Bone marrow (tissue), 2 donors: ENCODE measurements at regions not wholly inside any gene's neighbourhood (a gene's known extent, or its start where the extent isn't known, plus 50 kb on each side); places are given as distances from the start of the nearest gene placed in this dataset.
"Not testable (repeated sequence)": the region's sequence is repeated elsewhere in the genome, so short reads cannot be mapped to it uniquely, and the experiment has no call there.

Source experiments
- DNase-seq, 2 donors: peaks; one replicate each; lab custom pipeline; 2025; lab: John Stamatoyannopoulos, UW

GRCh38 chr10:30197186-30197585, 137.8 kb upstream of the JCAD start:
- DNase-seq = no peak

DNA sequence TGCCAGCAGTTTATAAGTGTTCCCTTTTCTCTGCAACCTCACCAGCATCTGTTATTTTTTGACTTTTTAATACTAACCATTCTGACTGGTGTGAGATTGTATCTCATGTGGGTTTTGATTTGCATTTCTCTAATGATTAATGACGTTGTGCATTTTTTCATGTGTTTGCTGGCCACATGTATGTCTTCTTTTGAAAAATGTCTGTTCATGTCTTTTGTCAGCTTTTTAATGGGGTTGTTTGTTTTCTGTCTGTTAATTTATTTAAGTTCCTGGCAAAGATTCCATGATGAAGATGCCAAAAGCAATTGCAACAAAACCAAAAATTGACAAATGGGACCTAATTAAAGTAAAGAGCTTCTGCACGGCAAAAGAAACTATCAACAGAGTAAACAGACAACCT, 137.2 kb upstream of the JCAD start:
- not testable (repeated sequence) for DNase-seq

- no peak for DNase-seq
Measured at GRCh38 chr10:30192846-30193608, 133.6 kb upstream of the JCAD start.

DNA sequence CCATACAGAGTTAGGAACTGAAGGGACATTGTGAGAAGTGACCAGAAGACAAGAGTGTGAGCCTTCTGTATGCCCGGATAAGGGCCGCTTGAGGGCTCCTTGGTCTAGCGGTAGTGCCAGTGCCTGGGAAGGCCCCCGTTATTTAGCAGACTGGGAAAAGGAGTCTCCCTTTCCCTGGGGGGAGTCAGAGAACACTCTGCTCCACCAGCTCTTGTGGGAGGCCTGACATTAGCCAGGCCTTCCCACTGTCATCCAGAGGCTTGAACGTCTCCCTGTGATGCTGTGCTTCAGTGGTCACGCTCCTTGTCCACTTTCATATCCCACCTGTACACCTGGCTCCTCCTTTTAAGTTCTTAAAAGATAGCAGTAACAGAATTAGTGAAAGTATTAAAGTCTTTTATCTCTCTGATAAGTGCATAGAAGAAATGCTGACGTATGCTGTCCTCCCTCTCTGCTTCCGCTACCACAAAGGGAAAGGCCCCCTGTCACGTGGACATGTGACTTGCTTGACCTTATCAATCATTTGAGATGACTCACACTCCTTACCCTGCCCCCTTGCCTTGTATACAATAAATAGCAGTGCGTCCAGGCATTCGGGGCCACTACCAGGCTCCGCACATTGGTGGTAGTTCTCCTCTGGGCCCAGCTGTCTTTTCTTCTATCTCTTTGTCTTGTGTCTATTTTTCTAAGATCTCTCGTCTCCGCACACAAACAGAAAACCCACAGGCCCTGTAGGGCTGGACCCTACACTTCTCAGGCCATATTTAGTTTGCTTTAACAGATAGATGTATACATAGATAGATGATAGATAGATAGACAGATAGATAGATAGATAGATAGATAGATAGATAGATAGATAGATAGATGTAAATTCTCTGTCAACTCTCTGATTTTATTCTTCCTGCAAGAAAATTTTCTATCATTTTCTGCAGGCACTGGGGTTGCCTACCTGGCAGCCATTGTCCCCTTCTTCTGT, 131.5 kb upstream of the JCAD start:
- no peak for DNase-seq

DNA sequence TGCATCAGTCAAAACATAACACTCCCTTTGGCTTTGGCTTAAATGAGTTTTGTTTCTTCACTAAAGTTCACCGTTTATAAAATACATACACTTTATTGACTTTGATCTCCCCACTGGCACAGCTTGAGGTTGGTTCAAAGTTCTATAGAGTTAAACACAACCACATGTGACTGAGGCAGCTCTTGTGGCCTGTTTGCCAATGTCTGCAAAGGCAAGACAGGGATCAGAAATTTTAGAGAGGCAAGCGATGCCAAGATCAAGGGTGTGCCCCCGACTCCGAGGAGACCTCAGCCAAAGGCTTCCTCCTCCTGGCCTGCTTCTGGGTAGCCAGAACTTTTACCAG, 129.8 kb upstream of the JCAD start:
- DNase-seq = no peak

GRCh38 chr10:30188556-30189237, 129.3 kb upstream of the JCAD start:
- DNase-seq = no peak

DNA sequence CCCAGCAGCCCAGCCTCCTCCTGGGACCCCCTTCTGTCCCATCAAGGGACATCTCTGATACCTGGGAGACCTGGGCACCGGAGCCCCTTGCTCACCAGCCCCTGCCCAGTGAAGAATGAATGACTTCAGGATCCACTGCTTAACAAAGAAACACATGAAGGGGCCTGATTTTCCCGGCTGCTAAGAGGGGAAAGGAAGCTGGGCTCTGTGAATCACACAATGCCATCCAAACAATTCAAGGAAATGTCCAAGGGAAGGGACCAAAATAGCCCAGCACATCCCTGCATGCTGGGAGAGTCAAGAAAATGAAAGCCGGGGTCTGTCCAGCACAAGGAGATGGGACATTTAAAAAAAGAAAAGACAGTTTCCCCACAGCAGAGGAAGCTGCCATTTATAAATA, 128.7 kb upstream of the JCAD start:
- DNase-seq = no peak

DNA sequence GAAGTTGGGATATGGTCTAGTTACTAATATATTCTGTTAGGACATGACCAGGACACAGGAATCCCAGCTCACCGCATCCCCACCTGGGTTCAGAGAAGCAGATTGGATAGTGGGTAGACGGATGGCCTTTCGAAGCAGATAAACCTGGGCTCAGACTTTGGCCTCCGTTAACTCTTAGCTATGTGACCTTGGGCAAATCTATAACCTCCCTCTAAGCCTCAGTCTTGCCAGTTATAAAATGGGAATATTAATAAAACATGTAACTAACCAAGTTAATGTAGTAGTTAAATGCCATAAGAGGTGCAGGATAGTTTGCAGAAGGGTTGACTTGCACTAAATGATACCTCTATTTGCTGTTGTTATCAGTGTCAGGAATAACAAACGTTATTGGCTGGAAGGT, 127.6 kb upstream of the JCAD start:
- no peak for DNase-seq

DNA sequence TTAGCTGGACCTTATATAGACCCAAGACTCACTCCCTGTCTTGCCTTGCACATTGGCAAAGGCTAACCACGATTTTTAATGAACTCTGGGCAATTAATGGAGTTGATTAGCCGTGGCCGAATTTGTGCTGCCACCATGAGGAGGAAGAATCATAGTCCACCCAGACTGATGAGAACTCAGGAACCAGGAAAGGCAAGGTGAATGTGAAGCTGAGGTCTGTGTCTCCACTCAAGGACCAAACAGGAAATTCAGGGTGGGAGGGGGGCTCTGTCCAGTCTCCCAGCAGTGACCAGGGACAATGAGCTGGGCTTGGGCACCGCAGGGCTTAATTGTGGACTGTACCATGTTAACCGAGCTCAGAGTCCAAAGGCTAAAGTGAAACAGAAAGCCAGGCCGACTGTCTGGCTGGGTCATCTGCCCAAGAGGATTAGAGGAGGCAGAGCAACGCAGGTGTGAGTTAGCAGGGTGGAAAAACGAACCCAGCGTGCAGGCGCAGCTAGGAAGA, 127.0 kb upstream of the JCAD start:
- no peak for DNase-seq

GRCh38 chr10:30185916-30186315, 126.5 kb upstream of the JCAD start:
- no peak for DNase-seq

DNA sequence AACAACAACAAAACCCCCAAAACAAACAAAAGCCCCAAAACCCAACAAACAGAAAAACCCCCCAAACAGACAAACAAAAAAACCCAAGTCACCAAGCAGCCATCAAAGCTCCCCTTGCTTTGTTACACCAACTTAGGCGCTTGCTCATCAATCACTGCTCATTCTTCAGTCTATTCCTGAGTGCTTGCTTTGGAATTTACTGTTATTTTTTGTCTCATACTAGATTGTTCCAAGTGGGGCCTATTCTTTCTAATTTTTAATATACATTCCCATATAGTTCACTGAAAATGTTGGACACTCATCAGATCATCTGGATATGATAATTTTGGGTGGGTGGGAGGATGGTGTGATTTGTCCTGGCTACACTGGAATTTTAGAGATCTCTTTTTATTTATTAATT, 126.0 kb upstream of the JCAD start:
- DNase-seq = no peak

GRCh38 chr10:30184397-30185033, 125.1 kb upstream of the JCAD start:
- no peak for DNase-seq

DNA sequence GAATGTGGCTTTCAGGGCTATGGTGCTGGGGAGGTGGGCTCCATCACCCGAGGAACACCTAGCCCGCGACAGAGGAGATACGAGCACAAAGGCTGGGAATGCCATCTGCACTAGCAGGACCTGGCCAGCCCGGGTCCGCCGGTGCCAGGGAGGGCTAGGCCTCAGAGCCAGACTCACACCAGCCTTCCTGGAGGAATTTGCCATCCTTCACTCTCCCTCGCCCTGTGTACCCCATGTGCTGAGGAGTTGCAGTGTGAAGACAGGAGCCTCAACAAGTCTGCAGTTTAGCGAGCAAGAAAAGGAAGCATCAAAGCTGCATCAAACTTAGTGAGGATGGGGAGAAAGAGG, 123.6 kb upstream of the JCAD start:
- no peak for DNase-seq

- DNase-seq = no peak
Measured at GRCh38 chr10:30182191-30183054, 123.0 kb upstream of the JCAD start.

GRCh38 chr10:30178356-30178964, 119.1 kb upstream of the JCAD start:
- DNase-seq = no peak

- no peak for DNase-seq
Measured at GRCh38 chr10:30176776-30177533, 117.6 kb upstream of the JCAD start.

DNA sequence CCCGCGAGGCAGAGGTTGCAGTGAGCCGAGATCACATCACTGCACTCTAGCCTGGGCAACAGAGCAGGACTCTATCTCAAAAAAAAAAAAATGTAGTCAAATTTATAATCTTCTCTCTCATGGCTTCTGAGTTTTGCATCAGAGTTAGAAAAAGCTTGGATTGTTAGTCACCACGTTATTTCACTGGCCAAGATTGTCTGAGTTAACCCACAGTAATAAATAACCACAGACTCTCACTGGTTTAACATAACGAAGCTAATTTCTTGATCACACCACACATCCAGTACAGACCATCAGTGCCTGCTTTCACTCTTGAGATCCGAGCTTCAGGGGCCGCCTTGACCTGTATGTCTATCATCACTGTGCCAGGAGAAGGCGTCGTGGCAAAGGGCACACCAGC, 116.8 kb upstream of the JCAD start:
- DNase-seq = no peak

DNA sequence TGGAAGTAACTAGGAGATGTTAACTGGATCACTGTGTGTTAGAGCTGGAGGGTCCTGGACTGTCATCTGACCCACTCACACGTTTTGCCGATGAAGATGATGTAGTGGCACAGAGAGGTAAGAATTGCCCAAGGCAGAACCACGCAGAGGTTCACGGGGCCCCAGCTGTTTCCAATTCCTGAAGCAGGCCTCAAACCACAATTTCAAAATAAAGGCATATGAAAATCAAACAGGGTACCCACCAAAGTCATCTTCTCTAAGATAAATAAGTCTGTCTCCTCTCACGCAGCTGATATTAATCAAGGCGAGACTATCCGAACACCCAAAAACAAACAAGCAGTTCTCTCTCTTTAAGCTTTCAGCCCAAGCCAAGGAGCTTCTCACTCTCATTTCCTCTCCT, 113.3 kb upstream of the JCAD start:
- DNase-seq = no peak

- no peak for DNase-seq
Measured at GRCh38 chr10:30172091-30172490, 112.7 kb upstream of the JCAD start.

- DNase-seq = no peak
Measured at GRCh38 chr10:30171601-30172000, 112.2 kb upstream of the JCAD start.
